CD4-positive, alpha-beta T cell treated with Interleukin-15 for 1 hour (primary cell): ENCODE measurements at regions not wholly inside any gene's neighbourhood (a gene's known extent, or its start where the extent isn't known, plus 50 kb on each side); places are given as distances from the start of the nearest gene placed in this dataset.

Experiments used
- DNase-seq: peaks from one replicate; pipeline ENCODE4 v3.0.0-alpha.2; 2020

DNA sequence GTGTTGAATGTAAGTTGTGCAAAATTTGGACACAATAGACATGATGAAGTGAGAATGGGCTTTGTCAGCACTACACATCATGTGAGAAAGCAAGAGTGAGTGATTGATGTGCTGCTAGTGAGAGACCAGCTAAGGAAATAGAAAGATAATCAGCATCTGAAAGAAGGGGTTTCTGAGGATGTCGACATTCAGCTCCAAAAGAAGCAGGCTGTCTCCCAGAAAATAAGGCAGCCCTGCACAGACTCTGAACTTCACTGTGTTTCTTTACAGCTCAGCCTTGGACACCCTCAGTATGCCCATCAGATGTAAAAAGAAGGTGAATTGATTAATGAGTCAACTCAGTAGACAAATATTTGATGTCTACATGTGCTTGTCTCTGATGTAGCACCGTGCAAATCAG is 80.8 kb upstream of the ADCY2 start:
- no peak for DNase-seq

DNA sequence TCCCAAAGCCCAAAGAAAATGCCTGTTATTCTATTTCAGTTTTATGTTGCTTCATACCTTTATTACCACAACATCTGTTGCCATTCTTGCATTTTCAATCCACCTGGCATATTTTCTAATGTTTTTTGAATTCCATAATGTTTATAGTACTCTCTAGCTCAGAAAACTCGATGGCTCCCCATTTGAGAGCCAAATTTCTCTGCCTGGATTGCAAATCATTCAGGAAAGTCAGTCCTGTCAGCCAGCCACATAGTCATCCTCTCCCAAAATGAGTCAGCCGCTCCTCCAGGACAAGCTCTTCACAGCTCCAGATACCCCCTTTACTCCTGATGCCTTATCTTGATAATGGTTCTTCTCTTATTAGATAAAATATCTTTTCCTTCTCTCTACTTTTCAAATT is 78.2 kb upstream of the ADCY2 start:
- no peak for DNase-seq

DNA sequence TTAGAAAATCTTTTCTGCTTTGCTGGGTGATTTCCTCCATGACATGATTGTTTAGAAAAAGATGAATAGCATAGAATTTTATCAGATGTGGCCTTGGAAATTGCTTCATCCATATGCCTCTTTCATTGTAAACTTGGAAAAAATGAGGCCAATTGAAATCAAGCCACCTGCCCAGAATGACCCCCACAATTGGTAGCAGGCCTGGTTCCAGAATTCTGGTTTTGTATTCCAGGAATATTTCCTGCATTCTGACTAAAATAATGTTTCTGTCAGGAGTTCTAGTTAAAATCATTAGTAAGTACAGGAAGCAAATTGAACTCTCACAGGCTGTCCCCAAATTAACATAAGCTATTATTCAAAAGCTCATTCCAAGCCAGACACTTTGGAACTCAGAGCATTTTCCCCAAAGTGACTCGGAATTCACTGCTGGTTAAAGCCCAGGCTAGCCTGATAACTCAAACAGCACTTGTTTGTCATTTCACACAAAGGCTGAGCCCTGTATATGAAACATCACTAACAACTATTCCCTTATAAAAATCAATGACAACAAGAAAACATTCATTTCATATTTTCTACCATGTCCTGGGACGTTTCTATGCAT is 75.1 kb upstream of the ADCY2 start:
- DNase-seq, result no peak

DNA sequence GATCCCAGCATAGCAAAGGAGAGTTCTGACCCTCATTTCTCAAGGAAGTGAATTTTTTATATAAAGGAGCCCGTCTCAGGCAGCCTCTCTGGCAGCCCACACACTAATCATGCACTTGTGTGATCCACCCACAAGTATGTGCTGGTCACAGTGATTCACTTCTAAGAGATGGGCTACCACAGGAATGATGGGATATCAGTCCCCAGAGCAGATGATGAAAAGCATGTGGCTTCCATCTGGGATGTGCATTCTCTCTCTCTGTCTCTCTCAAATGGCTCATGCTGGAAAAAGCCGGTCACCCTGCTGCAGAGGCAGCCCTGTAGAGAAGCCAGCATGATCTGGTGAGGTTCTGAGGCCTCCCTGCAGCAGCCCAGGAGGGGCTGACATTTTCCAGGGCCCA is 74.2 kb upstream of the ADCY2 start:
- DNase-seq, result no peak

DNA sequence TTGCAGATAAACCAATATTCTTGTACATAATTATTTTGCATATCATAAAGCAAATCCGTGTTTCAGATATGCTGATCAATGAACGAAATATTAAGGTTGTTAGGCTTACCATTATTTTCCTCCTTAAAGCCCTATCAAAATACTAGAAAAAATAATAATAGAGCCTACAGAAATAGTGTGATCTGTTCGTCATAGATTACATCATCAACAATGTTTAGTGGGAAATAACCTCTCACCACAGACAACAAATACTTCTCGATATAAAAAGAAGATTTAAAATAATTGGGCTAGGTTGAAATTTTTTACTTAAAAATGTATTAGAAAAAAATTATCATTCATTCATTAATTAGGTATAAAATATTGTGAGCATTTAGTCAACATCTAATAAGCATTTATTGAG is 71.0 kb upstream of the ADCY2 start:
- no peak for DNase-seq

DNA sequence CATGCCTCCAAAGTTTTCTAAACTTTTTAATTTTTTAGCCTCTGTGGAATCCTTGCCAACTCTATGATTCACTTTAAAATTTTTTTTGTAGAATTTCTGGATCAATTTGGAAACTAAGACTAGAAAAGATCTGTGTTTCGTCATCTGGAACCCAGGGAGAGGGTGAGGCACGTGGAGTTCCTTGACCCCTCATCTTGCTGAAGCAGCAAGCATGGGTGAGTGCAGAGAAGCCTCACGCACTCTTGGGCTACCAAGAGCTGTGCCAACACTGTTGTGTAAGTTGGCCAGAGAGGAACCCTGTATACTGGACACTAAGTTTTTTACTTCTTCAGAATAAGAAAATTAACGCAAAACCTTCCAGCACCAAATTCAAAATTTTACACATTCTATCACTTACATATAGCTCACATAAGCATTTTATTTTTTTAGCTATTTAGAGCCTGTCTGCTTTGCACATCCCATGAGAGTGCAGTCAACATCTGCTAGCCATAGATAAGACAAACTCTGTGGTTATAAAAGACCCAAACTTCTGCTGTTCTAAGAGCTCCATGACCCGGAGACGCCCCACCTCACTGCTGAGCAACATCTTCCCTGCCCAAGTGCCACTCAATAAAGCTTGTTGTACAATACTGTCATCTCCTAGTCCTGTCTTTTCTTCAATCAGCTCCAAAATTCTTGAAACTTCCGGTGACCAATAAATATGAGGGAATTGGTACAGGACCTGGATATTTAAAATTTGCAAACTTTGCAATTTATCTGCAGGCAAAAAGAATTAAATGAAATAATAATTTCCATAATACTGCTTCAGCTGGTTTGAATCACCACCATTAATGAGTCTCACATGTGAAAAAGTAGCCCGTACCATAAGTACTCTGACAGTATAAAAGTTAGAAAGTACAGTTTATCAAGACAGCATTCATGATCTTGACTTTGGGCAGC is 69.7 kb upstream of the ADCY2 start:
- DNase-seq, result no peak

DNA sequence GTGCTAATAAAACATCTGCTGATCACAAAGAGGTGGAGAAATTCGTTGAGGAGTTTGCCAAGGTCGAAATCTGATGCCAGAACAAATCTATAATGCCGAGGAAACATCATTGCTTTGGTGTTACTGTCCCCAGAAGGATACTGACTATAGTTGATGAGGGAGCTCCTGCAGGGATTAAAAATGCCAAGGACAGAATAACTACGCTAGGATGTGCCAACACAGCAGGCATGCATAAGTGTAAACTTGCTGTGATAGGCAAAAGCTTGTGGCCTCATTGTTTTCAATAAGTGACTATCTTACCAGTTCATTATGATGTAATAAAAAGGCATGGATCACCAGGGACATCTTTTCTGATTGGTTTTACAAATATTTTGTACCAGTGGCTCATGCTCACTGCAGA is 66.8 kb upstream of the ADCY2 start:
- no peak for DNase-seq

DNA sequence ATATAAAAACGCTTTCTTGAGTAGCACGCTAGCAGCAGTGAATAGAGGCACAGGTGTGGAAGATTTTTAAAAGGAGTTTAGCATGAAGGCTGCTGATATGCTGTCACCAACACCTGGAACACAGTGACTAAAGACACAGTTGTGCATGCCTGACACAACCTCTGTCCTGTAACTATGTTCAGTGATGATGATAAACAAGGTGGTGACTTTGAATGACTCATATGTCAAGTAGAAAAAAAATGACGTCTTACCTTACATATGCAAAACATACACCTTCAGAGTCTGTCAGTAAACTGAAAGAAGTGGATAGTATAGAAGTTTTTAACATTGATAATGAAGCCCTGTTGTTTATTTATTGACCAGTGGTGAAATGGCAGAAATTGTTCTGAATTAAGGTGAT is 66.2 kb upstream of the ADCY2 start:
- no peak for DNase-seq

DNA sequence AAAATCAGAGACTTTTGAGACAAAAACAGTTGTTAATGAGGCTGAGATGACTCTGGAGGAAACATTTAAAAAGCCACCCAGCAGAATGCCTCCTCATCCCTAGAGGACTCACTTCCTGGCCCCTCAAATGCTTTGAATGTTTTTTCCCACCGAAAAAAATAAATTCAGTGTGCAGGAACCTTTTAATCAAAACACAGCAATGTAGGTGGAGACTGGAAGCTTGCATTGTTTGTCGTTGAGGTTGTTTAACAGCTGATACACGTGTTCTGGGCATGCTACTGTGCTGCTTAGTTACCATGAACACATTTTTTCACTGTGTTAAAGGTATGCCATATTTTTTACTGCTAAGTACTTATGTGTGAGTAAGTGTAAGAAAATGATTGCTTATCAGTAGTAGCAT is 65.7 kb upstream of the ADCY2 start:
- no peak for DNase-seq

DNA sequence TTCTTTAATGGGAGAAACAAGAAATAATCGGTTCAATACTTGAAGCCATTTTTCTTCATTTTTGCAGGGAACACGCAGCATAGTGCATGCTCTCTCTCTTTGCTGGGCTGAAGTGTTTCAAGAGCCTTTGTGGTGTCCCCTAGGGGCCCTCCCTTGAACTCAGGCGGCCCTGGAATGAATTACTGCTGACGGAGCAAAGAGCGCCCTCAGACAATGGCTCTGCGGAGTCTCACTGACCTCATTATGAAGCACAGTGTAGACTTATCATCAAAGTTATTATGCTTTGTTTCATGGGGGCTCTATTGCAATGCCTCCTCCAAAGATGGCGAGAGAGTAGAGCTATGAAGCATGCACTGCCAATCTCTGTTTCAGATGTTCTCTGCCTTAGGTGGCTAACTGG is 64.8 kb upstream of the ADCY2 start:
- DNase-seq, result no peak
